ENCODE measurements at regions not wholly inside any gene's neighbourhood (a gene's known extent, or its start where the extent isn't known, plus 50 kb on each side); places are given as distances from the start of the nearest gene placed in this dataset.

- no peak for TF ChIP-seq POLR2A (IDR thresholded peaks at IDR 0.05)
- no peak for TF ChIP-seq CTCF (IDR thresholded peaks at IDR 0.05)
Measured at GRCh38 chr2:64720535-64721319, 67.0 kb upstream of the SERTAD2 start.
